Neutrophil (primary cell): ENCODE measurements at regions not wholly inside any gene's neighbourhood (a gene's known extent, or its start where the extent isn't known, plus 50 kb on each side); places are given as distances from the start of the nearest gene placed in this dataset.

Source experiments
- H3K27ac ChIP-seq: fragments of 200-600 bp; sonication (generic); 2 replicates; pipeline ENCODE4 v1.5.1; 2016; ENCODE audit warnings: mild to moderate bottlenecking, moderate library complexity
- H3K27me3 ChIP-seq: fragments of 200-600 bp; sonication (generic); 2 replicates; pipeline ENCODE4 v1.6.0; 2016; ENCODE audit warnings: mild to moderate bottlenecking
- H3K36me3 ChIP-seq: fragments of 200-600 bp; sonication (generic); 2 replicates; pipeline ENCODE4 v1.5.1; 2017
- H3K4me1 ChIP-seq, 2 experiments: fragments of 200-600 bp in 1 of 2; sonication (generic) in 1 of 2; 1 replicate in 1 of 2; 2 replicates in 1 of 2; pipeline versions ENCODE4 v1.5.1 to v1.6.1; 2013 to 2016; ENCODE audit warnings: low read depth in 1 of 2, low read length in 1 of 2, mild to moderate bottlenecking in 1 of 2, moderate library complexity in 1 of 2; ENCODE audit not compliant: control insufficient read depth in 1 of 2, insufficient read depth in 1 of 2
- H3K4me3 ChIP-seq, 2 experiments: fragments of 200-600 bp in 1 of 2; sonication (generic) in 1 of 2; 1 replicate in 1 of 2; 2 replicates in 1 of 2; pipeline ENCODE4 v1.5.1; 2013 to 2016; ENCODE audit warnings: low read depth in 1 of 2, low read length in 1 of 2, mild to moderate bottlenecking in 1 of 2, moderate library complexity in 1 of 2
- H3K9me3 ChIP-seq: fragments of 200-600 bp; sonication (generic); 2 replicates; pipeline ENCODE4 v1.5.1; 2016
- CTCF ChIP-seq: fragments of 200-600 bp; sonication (generic); IDR thresholded peaks from 2 replicates; pipeline ENCODE4 v1.5.1; 2016; ENCODE audit warnings: antibody characterized with exemption

GRCh38 chr12:98453070-98453469 is 62.3 kb upstream of the TMPO start:
- H3K27ac ChIP-seq, result no peak overlapping the region
- no peak overlapping the region for H3K4me3 ChIP-seq
- H3K4me1 ChIP-seq, result peaks cover 5 to 7% of the 10 kb centered on the region in 2 experiments
- H3K36me3 ChIP-seq, result no peaks in the 10 kb centered on the region
- no peak for TF ChIP-seq CTCF
- H3K27me3 ChIP-seq, result peaks cover 99% of the 10 kb centered on the region
- no peaks in the 10 kb centered on the region for H3K9me3 ChIP-seq

- peaks cover 99% of the 10 kb centered on the region for H3K27me3 ChIP-seq
- H3K27ac ChIP-seq, result no peak overlapping the region
- no peak overlapping the region for H3K4me3 ChIP-seq
- no peak for TF ChIP-seq CTCF
- peaks cover 5 to 7% of the 10 kb centered on the region in 2 experiments for H3K4me1 ChIP-seq
- no peaks in the 10 kb centered on the region for H3K9me3 ChIP-seq
- no peaks in the 10 kb centered on the region for H3K36me3 ChIP-seq
Observed at GRCh38 chr12:98453492-98453891, 61.9 kb upstream of the TMPO start.

- TF ChIP-seq CTCF, result no peak
- Histone ChIP-seq H3K4me3 (no peak overlapping the region), H3K4me1 (peaks cover 5 to 7% of the 10 kb centered on the region in 2 experiments), H3K27ac (no peak overlapping the region), H3K27me3 (peaks cover 99% of the 10 kb centered on the region), H3K36me3 (no peaks in the 10 kb centered on the region), H3K9me3 (no peaks in the 10 kb centered on the region)
Observed at GRCh38 chr12:98456041-98456440, 59.3 kb upstream of the TMPO start.

- peaks cover 5 to 7% of the 10 kb centered on the region in 2 experiments for H3K4me1 ChIP-seq
- peaks cover 99% of the 10 kb centered on the region for H3K27me3 ChIP-seq
- H3K36me3 ChIP-seq, result no peaks in the 10 kb centered on the region
- no peaks in the 10 kb centered on the region for H3K9me3 ChIP-seq
- H3K4me3 ChIP-seq, result peak overlapping the region; percentile 45
- no peak for TF ChIP-seq CTCF
- no peak overlapping the region for H3K27ac ChIP-seq
Observed at GRCh38 chr12:98456576-98457573, 58.5 kb upstream of the TMPO start.

- Histone ChIP-seq H3K9me3 (no peaks in the 10 kb centered on the region), H3K36me3 (no peaks in the 10 kb centered on the region), H3K4me1 (peaks cover 46 to 54% of the 10 kb centered on the region in 2 experiments), H3K4me3 (no peak overlapping the region), H3K27me3 (peaks cover 61% of the 10 kb centered on the region), H3K27ac (peak overlapping the region; percentile 59)
- TF ChIP-seq CTCF, result no peak
Observed at GRCh38 chr12:98464190-98464589, 51.2 kb upstream of the TMPO start.
